Left lung (tissue), 4 donors: ENCODE measurements at regions not wholly inside any gene's neighbourhood (a gene's known extent, or its start where the extent isn't known, plus 50 kb on each side); places are given as distances from the start of the nearest gene placed in this dataset.

Source experiments
- ATAC-seq: fragments of 200-7000 bp; cut with Tn5 transposase; one replicate; pipeline ENCODE4 v1.9.1; 2020; ENCODE audit warnings: moderate library complexity
- DNase-seq, 4 donors: peaks; one replicate each; pipeline ENCODE4 v3.0.0-alpha.2; 2013 to 2020
- H3K27ac ChIP-seq, 2 donors: fragments of 200-600 bp; sonication (generic) in 1 of 2; one replicate each; pipeline versions ENCODE4 v1.5.0 to v1.8.0; 2020 to 2021
- H3K27me3 ChIP-seq, 2 donors: fragments of 200-600 bp; sonication (generic) in 1 of 2; one replicate each; pipeline versions ENCODE4 v1.5.0 to v1.8.0; 2020 to 2021
- H3K36me3 ChIP-seq, 2 donors: fragments of 200-600 bp; sonication (generic) in 1 of 2; one replicate each; pipeline versions ENCODE4 v1.5.0 to v1.8.0; 2020 to 2021
- H3K4me1 ChIP-seq, 2 donors: fragments of 200-600 bp; one replicate each; pipeline ENCODE4 v1.8.0; 2021
- H3K4me3 ChIP-seq, 2 donors: fragments of 200-600 bp; sonication (generic) in 1 of 2; one replicate each; pipeline versions ENCODE4 v1.5.0 to v1.8.0; 2020 to 2021; ENCODE audit warnings: mild to moderate bottlenecking in 1 of 2
- H3K9me3 ChIP-seq, 2 donors: fragments of 200-600 bp; sonication (generic) in 1 of 2; one replicate each; pipeline versions ENCODE4 v1.5.0 to v1.8.0; 2020 to 2021
- intact Hi-C, 2 donors: fragments of 100-400 bp; cut with DNase I; formaldehyde crosslinking; loops; one replicate each; pipeline versions ENCODE4 v1.11.2 to v1.14.2; 2022
- TF ChIP-seq, protein P1 (sequence below), 2 donors: fragments of 200-600 bp; sonication (generic) in 1 of 2; IDR thresholded peaks; one replicate each; pipeline versions ENCODE4 v1.5.0 to v1.8.0; 2021; ENCODE audit warnings: antibody characterized with exemption in 2 of 2
- donor health status: DM: no; HTN: yes; CAD: no.
- donor health status: DM: no; HTN: no; CAD: no.

DNA sequence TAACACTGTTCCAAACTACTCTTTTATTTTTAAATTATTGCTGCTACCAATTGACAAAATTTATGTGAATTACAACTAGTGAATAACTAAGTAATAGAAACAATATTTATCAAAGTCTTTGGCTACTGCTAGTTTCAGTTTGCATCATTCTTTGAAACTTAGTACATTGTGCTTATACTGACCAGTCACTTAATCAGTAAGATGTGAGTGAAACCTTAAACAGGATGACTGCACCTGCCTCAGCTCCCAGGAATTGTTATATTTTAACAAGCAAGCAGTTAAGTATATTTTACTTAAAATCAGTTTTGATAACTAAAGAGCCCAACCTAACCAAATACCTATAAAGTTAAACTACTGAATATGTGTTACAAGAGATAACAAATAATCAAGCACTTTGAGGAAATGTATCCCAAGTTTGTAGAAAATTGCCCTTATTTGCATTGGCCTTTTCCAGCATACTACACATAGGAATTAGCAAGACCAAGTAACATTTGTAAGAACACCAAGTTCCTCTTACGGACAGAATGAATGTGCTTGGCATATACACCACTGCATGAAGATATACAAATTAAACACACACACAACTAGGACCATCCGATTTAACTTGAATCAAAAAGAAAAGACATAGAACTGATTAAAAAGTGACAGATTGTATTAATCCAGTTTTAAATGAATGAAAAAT, 545.5 kb upstream of the DAB2 start:
- intact Hi-C loops = no loop called here
- Histone ChIP-seq H3K27me3 (no peaks in the 10 kb centered on the region), H3K4me3 (no peak overlapping the region), H3K9me3 (no peaks in the 10 kb centered on the region), H3K4me1 (no peaks in the 10 kb centered on the region), H3K36me3 (no peaks in the 10 kb centered on the region), H3K27ac (no peak overlapping the region)
- TF ChIP-seq, protein P1, sequence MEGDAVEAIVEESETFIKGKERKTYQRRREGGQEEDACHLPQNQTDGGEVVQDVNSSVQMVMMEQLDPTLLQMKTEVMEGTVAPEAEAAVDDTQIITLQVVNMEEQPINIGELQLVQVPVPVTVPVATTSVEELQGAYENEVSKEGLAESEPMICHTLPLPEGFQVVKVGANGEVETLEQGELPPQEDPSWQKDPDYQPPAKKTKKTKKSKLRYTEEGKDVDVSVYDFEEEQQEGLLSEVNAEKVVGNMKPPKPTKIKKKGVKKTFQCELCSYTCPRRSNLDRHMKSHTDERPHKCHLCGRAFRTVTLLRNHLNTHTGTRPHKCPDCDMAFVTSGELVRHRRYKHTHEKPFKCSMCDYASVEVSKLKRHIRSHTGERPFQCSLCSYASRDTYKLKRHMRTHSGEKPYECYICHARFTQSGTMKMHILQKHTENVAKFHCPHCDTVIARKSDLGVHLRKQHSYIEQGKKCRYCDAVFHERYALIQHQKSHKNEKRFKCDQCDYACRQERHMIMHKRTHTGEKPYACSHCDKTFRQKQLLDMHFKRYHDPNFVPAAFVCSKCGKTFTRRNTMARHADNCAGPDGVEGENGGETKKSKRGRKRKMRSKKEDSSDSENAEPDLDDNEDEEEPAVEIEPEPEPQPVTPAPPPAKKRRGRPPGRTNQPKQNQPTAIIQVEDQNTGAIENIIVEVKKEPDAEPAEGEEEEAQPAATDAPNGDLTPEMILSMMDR (IDR thresholded peaks at IDR 0.05) = no peak
- DNase-seq = no peak
- no peak for ATAC-seq

DNA sequence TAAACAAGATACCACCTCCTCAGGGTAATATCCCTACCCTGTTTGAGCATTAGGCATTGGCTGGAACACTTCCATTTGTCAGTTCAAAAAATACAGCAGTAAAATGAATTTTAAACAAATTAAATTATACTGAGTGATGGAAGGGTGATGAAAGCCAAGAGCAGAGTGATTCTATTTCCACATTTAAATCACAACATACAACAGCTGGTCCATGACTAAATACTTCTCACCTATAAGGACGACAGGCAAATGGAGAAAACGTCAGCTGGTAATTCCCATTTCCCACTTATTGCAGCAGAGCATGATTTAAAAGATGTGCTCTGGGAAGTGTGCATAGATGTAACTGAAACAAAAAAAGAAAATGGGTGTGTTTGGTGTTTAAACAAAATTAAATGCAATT, 543.6 kb upstream of the DAB2 start:
- no peak overlapping the region for H3K27ac ChIP-seq
- H3K36me3 ChIP-seq = no peaks in the 10 kb centered on the region
- DNase-seq = no peak
- TF ChIP-seq, protein P1 (IDR thresholded peaks at IDR 0.05) = no peak
- H3K4me1 ChIP-seq = no peaks in the 10 kb centered on the region
- H3K9me3 ChIP-seq = no peaks in the 10 kb centered on the region
- H3K4me3 ChIP-seq = no peak overlapping the region
- intact Hi-C loops = no loop called here
- ATAC-seq = no peak
- H3K27me3 ChIP-seq = no peaks in the 10 kb centered on the region

DNA sequence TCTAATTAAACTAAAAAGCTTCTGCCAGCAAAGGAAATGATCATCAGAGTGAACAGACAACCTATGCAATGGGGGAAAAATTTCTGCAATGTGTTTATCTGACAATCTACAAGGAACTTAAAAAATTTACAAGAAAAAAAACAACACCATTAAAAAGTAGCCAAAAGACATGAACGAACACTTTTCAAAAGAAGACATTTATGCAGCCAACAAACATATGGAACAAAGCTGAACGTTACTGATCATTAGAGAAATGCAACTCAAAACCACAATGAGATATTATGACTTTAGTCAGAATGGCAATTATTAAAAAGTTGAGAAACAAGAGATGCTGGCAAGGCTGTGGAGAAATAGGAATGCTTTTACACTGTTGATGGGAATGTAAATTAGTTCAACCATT, 530.4 kb upstream of the DAB2 start:
- ATAC-seq (no peak), DNase-seq (no peak)
- no peaks in the 10 kb centered on the region for H3K9me3 ChIP-seq
- TF ChIP-seq, protein P1 (IDR thresholded peaks at IDR 0.05) = no peak
- H3K4me1 ChIP-seq = no peaks in the 10 kb centered on the region
- no peaks in the 10 kb centered on the region for H3K27me3 ChIP-seq
- H3K27ac ChIP-seq = no peak overlapping the region
- intact Hi-C loops = no loop called here
- H3K4me3 ChIP-seq = no peak overlapping the region
- H3K36me3 ChIP-seq = no peaks in the 10 kb centered on the region

DNA sequence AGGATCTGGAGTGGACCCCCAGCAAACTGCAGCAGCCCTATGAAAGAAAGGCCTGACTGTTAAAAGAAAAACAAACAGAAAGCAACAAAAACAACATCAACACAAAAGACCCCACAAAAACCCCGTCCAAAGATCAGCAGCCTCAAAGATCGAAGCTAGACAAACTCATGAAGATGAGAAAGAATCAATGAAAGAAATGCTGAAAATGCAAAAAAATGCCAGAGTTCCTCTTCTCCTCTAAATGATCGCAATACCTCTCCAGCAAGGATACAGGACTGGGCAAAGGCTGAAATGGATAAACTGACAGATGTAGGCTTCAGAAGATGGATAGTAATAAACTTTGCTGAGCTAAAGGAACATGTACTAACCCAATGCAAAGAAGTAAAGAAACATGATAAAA, 526.3 kb upstream of the DAB2 start:
- Histone ChIP-seq H3K27ac (no peak overlapping the region), H3K4me1 (peaks cover 0 to 16% of the 10 kb centered on the region in 2 donors), H3K36me3 (no peaks in the 10 kb centered on the region), H3K4me3 (no peak overlapping the region), H3K27me3 (no peaks in the 10 kb centered on the region), H3K9me3 (no peaks in the 10 kb centered on the region)
- intact Hi-C loops = no loop called here
- no peak for DNase-seq
- no peak for ATAC-seq
- TF ChIP-seq, protein P1 (IDR thresholded peaks at IDR 0.05) = no peak

DNA sequence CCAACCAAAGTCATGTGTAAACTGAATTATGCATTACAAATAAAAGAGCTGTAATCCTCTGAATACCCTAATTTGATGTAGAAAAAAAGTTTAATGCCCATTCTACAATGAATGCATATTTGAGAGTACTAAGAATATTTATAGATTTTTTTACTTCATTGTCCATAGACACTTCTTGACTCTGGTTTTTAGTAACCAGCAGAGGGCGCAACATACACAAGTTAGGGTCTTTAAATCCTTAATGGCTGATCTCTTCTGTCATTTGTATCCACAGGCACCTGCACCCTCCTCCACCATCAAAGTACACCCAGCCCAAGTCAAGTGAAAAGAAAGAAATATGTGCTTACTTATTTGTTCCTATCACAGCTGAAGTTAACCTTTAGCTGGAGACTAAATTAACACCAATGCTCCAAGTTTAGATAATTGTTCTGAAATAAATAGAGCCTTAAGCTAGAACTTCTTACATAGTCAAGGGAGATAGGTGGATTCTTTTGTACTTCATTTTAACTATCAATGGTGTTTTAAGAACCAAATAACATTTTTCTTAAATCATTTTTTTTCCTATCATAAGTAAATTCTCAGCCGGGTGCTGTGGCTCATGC, 524.2 kb upstream of the DAB2 start:
- ATAC-seq = peak; percentile 93
- intact Hi-C loops = loop anchor here in 1 of 2 donors (5.0 kb wide), 1 partner anchor 738 kb away; no protein-coding TSS in a partner anchor

More for the DNA sequence above, 524.2 kb upstream of the DAB2 start:
- Histone ChIP-seq H3K4me3 (no peak overlapping the region), H3K27me3 (no peaks in the 10 kb centered on the region), H3K9me3 (no peaks in the 10 kb centered on the region), H3K36me3 (no peaks in the 10 kb centered on the region), H3K4me1 (peaks cover 0 to 18% of the 10 kb centered on the region in 2 donors), H3K27ac (peak overlapping the region in 1 of 2 donors; percentile 71)
- TF ChIP-seq, protein P1 (IDR thresholded peaks at IDR 0.05) = peak; percentile 57 to 73
- DNase-seq = peak in 2 of 4 donors; percentile 42 to 74
